HG02870 (cell line): ENCODE measurements at regions not wholly inside any gene's neighbourhood (a gene's known extent, or its start where the extent isn't known, plus 50 kb on each side); places are given as distances from the start of the nearest gene placed in this dataset.

Source experiments
- ATAC-seq: cut with Tn5 transposase; IDR thresholded peaks from one replicate; pipeline ENCODE4 v1.9.1; 2021; ENCODE audit warnings: mild to moderate bottlenecking, moderate library complexity; ENCODE audit not compliant: unreplicated experiment

GRCh38 chr15:66848116-66848515 lies 146.1 kb downstream of the SMAD6 start:
- no peak for ATAC-seq

- ATAC-seq = no peak
Observed at GRCh38 chr15:66848686-66849392, 146.8 kb downstream of the SMAD6 start.

GRCh38 chr15:66849393-66849745 lies 147.3 kb downstream of the SMAD6 start:
- ATAC-seq = no peak

GRCh38 chr15:66849746-66850077 lies 147.7 kb downstream of the SMAD6 start:
- no peak for ATAC-seq

GRCh38 chr15:66850078-66850991 lies 148.3 kb downstream of the SMAD6 start:
- ATAC-seq = no peak

GRCh38 chr15:66850996-66851310 lies 148.9 kb downstream of the SMAD6 start:
- no peak for ATAC-seq

- ATAC-seq = no peak
Observed at GRCh38 chr15:66851311-66852063, 149.5 kb downstream of the SMAD6 start.

GRCh38 chr15:66852064-66852905 lies 150.2 kb downstream of the SMAD6 start:
- no peak for ATAC-seq

- no peak for ATAC-seq
Observed at GRCh38 chr15:66854012-66854965, 152.3 kb downstream of the SMAD6 start.

- ATAC-seq = no peak
Observed at GRCh38 chr15:66855041-66855440, 153.0 kb downstream of the SMAD6 start.

- ATAC-seq = no peak
Observed at GRCh38 chr15:66857694-66858093, 155.7 kb downstream of the SMAD6 start.

GRCh38 chr15:66858423-66859207 lies 156.6 kb downstream of the SMAD6 start:
- ATAC-seq = no peak

- ATAC-seq = no peak
Observed at GRCh38 chr15:66859688-66860253, 157.7 kb downstream of the SMAD6 start.

- no peak for ATAC-seq
Observed at GRCh38 chr15:66860844-66861243, 158.8 kb downstream of the SMAD6 start.

- no peak for ATAC-seq
Observed at GRCh38 chr15:66862111-66862939, 160.3 kb downstream of the SMAD6 start.

- no peak for ATAC-seq
Observed at GRCh38 chr15:66862940-66863335, 160.9 kb downstream of the SMAD6 start.

- ATAC-seq = no peak
Observed at GRCh38 chr15:66863390-66864085, 161.5 kb downstream of the SMAD6 start.
